EH (cell line): ENCODE measurements at regions not wholly inside any gene's neighbourhood (a gene's known extent, or its start where the extent isn't known, plus 50 kb on each side); places are given as distances from the start of the nearest gene placed in this dataset.

Experiments
- DNase-seq: peaks from one replicate; pipeline ENCODE4 v3.0.0-alpha.2; 2015; ENCODE audit warnings: low read depth

GRCh38 chr3:106750092-106750491, 627.1 kb upstream of the CCDC54 start:
- no peak for DNase-seq

DNA sequence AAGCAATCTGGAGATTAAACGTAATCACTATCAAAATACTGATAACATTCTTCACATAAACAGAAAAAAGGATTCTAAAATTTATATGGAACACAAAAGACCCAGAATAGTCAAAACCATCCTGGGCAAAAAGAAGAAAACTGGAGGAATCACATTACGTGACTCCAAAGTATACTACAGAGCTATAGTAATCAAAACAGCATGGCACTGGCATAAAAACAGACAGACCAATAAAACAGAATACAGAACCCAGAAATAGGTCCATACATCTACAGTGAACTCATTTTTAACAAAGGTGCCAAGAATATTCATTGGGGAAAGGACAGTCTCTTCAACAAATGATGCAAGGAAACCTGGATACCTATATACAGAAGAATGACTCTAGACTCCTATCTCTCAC, 621.9 kb upstream of the CCDC54 start:
- DNase-seq: no peak

GRCh38 chr3:106756901-106757300, 620.3 kb upstream of the CCDC54 start:
- no peak for DNase-seq

DNA sequence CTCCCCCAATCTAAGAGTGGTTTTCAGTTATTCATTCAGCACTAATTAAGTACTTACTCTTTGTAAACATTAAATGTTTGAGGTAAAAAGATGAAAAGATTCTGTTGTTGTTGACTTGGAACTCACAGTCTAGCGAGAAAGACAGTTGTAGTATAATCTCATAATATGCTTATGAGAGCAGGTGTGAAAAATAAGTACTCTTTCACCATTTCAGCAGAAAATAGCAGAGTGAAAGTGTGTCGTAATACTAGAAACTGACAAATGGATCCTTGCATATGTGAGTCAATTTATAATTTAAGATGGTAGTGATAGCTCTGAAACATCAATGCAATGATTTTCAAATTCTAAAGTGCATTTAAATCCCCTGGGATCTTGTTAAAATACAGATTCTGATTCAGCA, 618.8 kb upstream of the CCDC54 start:
- no peak for DNase-seq

GRCh38 chr3:106759731-106760130, 617.5 kb upstream of the CCDC54 start:
- peak; percentile 82 for DNase-seq

GRCh38 chr3:106765342-106765741, 611.9 kb upstream of the CCDC54 start:
- peak; percentile 73 for DNase-seq

- DNase-seq: peak; percentile 7
Observed at GRCh38 chr3:106768941-106769480, 608.2 kb upstream of the CCDC54 start.

GRCh38 chr3:106773795-106774194, 603.4 kb upstream of the CCDC54 start:
- DNase-seq: no peak

DNA sequence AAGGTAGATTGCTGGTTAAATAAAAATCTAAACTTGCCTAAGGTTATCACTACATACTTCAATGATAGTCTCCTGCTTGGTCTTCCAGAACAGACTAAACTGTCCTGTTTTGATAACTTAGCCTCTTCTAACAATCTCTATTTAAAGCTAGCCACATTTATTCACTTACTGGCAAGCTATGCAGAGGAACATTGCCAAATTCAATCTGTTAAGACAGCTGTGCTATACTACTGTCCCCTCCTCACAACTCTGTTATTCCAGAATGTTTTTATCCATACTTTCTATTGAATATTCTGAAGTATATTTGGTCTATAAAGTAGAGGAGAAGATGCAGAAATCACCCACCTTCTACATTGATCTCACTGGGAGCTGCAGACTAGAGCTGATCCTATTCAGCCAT, 594.0 kb upstream of the CCDC54 start:
- DNase-seq: no peak

- no peak for DNase-seq
Observed at GRCh38 chr3:106789276-106789675, 588.0 kb upstream of the CCDC54 start.

DNA sequence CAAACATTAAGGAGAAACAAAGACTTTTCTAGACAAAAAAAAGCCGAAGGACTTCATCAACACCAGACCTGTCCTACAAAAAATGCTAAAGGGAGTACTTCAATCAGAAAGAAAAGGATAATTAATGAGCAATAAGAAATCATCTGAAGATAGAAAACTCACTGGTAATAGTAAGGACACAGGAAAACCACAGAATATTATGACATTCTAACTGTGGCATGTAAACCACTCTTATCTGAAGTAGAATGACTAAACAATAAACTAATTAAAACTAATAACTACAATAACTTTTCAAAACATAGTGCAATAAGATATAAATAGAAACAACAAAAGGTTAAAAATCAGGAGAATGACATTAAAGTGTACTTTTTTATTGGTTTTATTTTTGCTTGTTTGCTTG, 584.5 kb upstream of the CCDC54 start:
- peak; percentile 56 for DNase-seq

- peak; percentile 30 for DNase-seq
Observed at GRCh38 chr3:106794442-106794841, 582.8 kb upstream of the CCDC54 start.

- DNase-seq: no peak
Observed at GRCh38 chr3:106795553-106795952, 581.7 kb upstream of the CCDC54 start.

- DNase-seq: no peak
Observed at GRCh38 chr3:106797461-106797860, 579.8 kb upstream of the CCDC54 start.

DNA sequence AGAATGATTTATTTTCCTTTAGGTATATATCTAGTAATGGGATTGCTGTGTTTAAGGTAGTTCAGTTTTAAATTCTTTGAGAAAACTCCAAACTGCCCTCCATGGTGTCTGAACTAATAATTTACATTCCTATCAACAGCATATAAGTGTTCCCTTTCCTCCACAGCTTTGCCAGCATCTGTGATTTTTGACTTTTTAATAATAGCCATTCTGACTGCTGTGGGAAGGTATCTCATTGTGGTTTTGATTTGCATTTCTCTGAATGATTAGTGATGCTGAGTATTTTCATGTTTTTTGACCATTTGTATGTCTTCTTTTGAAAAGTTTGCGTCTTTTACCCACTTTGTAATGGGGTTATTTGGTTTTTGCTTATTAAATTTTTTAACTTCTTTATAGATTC, 571.6 kb upstream of the CCDC54 start:
- no peak for DNase-seq

GRCh38 chr3:106806964-106807363, 570.3 kb upstream of the CCDC54 start:
- DNase-seq: no peak

DNA sequence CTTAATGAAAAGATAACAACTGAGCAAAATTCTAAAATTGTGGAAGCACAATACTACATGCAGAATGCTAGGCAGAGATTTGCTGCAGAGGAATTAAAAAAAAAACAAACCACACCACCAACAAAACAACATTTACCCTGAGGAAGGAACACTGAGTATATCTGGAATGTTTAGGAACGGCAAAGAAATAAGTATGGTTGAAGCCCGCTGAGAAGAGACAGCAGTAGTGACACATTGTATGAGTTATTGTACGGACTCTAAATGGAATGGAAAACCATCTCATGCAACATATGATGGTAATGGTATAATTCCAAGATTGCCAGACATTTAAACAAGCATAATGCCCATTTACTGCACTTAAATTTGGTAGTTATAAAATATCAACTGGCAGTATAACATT, 568.2 kb upstream of the CCDC54 start:
- no peak for DNase-seq

DNA sequence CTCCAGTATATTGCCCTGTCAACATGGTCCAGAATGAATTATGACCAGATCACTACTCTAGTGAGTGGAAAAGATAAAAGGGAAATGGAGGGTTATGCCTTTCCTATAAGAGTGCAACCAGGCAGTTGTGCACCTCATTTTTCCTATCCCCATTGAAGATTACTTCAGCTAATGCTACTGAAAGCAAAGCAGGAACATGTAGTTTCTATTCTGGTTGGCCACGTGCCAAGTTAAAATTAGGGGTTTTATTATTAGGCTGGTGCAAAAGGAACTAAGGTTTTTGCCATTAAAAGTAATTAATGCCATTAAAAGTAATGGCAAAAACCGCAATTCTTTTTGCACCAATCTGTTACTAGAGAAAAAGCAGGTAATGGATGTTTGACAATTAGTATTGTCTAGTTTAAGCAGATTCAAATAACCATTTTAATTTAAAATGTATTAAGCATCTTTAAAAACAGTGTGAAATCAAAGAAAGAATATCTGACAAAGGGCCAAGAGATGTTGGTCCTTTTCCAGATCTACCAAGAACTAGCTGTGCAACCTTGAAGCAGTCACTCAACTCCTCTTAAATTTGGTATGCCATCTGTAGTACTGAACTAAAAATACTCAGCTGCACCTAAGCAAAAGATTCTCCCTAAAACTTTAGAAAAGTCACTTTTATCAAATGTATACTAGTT, 567.5 kb upstream of the CCDC54 start:
- DNase-seq: no peak

- DNase-seq: peak; percentile 35
Observed at GRCh38 chr3:106810300-106810875, 566.9 kb upstream of the CCDC54 start.

DNA sequence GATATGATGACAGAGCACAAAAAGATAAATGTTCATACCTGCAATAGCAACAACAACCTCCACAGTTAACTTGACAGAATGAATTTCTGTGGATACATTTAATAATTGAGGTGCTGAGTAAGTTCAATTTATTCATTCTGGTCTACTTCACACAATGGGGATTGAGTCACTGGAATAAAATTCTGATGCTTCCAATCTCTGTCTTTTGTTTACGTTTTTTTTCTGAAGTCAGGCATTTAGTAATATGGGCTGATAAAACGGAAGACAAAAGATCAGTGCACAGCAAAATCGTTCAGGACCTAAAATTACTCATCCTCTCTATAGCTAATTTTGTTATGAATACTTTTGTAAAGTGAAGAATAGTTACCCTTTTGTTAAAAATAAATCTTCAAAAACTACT, 565.9 kb upstream of the CCDC54 start:
- peak; percentile 82 for DNase-seq

GRCh38 chr3:106813742-106814141, 563.5 kb upstream of the CCDC54 start:
- DNase-seq: no peak

DNA sequence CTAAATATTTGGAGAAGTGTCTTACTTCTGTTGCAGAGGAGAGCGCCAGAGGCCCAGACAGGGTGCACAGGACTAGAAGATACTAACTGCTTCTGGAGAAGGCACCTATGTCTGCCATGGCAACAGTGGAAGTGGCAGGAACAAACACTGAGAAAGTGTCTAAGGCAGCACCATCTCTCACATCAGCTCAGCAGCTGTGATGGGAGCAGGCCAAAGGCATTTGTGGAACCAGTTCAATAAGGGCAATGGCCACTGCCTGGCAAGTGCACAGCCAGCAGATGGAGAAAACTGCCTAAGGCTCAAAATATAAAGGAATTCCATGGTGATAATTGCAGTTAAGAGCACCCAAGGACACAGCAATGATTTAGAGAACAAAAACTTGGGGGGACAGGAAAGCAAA, 563.0 kb upstream of the CCDC54 start:
- peak; percentile 48 for DNase-seq

DNA sequence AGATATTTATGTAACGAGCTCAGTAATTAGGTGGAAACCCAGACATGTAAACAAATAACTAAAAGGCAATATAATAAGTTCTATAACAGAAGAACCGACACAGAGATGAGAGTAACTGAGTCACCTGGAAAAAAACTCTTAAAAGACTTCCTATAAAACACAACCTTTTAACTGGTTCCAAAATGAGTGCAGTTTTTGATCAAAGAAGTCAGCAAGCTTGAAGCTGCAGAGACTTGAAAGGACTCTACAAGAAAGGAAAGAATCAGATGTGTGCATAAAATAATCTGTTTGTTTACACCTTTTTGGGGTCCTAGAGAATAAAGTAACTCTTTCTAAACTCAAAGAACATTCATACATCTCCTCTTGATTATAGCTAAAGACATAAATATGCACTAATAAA, 560.4 kb upstream of the CCDC54 start:
- DNase-seq: no peak

GRCh38 chr3:106817706-106818105, 559.5 kb upstream of the CCDC54 start:
- no peak for DNase-seq
